Neuronal stem cell (in vitro differentiated cells): ENCODE measurements at regions not wholly inside any gene's neighbourhood (a gene's known extent, or its start where the extent isn't known, plus 50 kb on each side); places are given as distances from the start of the nearest gene placed in this dataset. TPM values are rescaled to one million over a fixed set of nuclear protein-coding genes. Genes with fewer than 3 reads are reported as not detected.
A peak's percentile ranks its signal among the peaks of the same experiment; 100 is the strongest.

Experiments used
- DNase-seq: peaks from one replicate; pipeline ENCODE4 v3.0.0-alpha.2; 2013; ENCODE audit warnings: low spot score
- H2AFZ ChIP-seq: one replicate; pipeline ENCODE4 v1.6.1; 2013; ENCODE audit warnings: mild to moderate bottlenecking, low read length, inconsistent platforms
- H2AK5ac ChIP-seq: 2 replicates; pipeline ENCODE4 v1.6.1; 2013; ENCODE audit warnings: low read depth, mild to moderate bottlenecking, inconsistent platforms, low read length, moderate library complexity, mixed read lengths
- H2BK120ac ChIP-seq: 2 replicates; pipeline ENCODE4 v1.6.1; 2013; ENCODE audit warnings: low read depth, mild to moderate bottlenecking, inconsistent platforms, low read length, moderate library complexity, mixed read lengths
- H2BK12ac ChIP-seq: one replicate; pipeline ENCODE4 v1.6.1; 2013; ENCODE audit warnings: low read length, inconsistent platforms
- H2BK15ac ChIP-seq: 2 replicates; pipeline ENCODE4 v1.6.1; 2013; ENCODE audit warnings: mild to moderate bottlenecking, low read length, inconsistent platforms, mixed read lengths
- H2BK5ac ChIP-seq: one replicate; pipeline ENCODE4 v1.6.1; 2013; ENCODE audit warnings: inconsistent platforms, mild to moderate bottlenecking, low read length, moderate library complexity
- H3K14ac ChIP-seq: one replicate; pipeline ENCODE4 v1.6.1; 2013; ENCODE audit warnings: low read length, inconsistent platforms
- H3K18ac ChIP-seq: 2 replicates; pipeline ENCODE4 v1.6.1; 2013; ENCODE audit warnings: low read length, inconsistent platforms
- H3K23ac ChIP-seq: 2 replicates; pipeline ENCODE4 v1.6.1; 2013; ENCODE audit warnings: low read depth, mild to moderate bottlenecking, mixed read lengths, low read length, inconsistent platforms; ENCODE audit not compliant: poor library complexity
- H3K27ac ChIP-seq: replicated peaks from 3 replicates; pipeline ENCODE4 v1.5.1; 2013; ENCODE audit warnings: low read length, inconsistent platforms
- H3K27me3 ChIP-seq, 3 experiments: 2 replicates each; pipeline ENCODE4 v1.6.1; 2013; ENCODE audit warnings: low read length in 3 of 3, mild to moderate bottlenecking in 2 of 3, inconsistent platforms in 1 of 3, low read depth in 1 of 3, mixed read lengths in 1 of 3, moderate library complexity in 1 of 3; ENCODE audit not compliant: control insufficient read depth in 3 of 3, insufficient read depth in 3 of 3
- H3K36me3 ChIP-seq, 2 donors: replicated peaks in 1 of 2; 2 replicates each; pipeline ENCODE4 v1.6.1; 2013; ENCODE audit warnings: low read length in 2 of 2; ENCODE audit not compliant: control insufficient read depth in 2 of 2, insufficient read depth in 2 of 2
- H3K4ac ChIP-seq: 2 replicates; pipeline ENCODE4 v1.6.1; 2013; ENCODE audit warnings: inconsistent platforms, mild to moderate bottlenecking, low read length, moderate library complexity
- H3K4me1 ChIP-seq, 2 donors: 1 replicate in 1 of 2; 2 replicates in 1 of 2; pipeline ENCODE4 v1.6.1; 2013; ENCODE audit warnings: low read length in 2 of 2, low read depth in 1 of 2; ENCODE audit not compliant: control insufficient read depth in 2 of 2, insufficient read depth in 1 of 2
- H3K4me2 ChIP-seq: one replicate; pipeline ENCODE4 v1.6.1; 2013; ENCODE audit warnings: mild to moderate bottlenecking, low read length, inconsistent platforms; ENCODE audit not compliant: insufficient read depth, poor library complexity, severe bottlenecking
- H3K4me3 ChIP-seq, 2 donors: 2 replicates each; pipeline ENCODE4 v1.5.1; 2013; ENCODE audit warnings: low read length in 2 of 2, mild to moderate bottlenecking in 2 of 2, inconsistent platforms in 1 of 2, moderate library complexity in 1 of 2
- H3K79me1 ChIP-seq: one replicate; pipeline ENCODE4 v1.6.1; 2013; ENCODE audit warnings: low read depth, mild to moderate bottlenecking, inconsistent platforms, low read length, moderate library complexity
- H3K9ac ChIP-seq: one replicate; pipeline ENCODE4 v1.6.1; 2013; ENCODE audit warnings: mild to moderate bottlenecking, low read depth, low read length, inconsistent platforms; ENCODE audit not compliant: poor library complexity
- H3K9me3 ChIP-seq, 2 donors: replicated peaks in 1 of 2; 2 replicates each; pipeline versions ENCODE3 to v1.6.1; 2013; ENCODE audit warnings: low read length in 2 of 2, mild to moderate bottlenecking in 2 of 2, inconsistent platforms in 1 of 2, low read depth in 1 of 2, mixed read lengths in 1 of 2, moderate library complexity in 1 of 2; ENCODE audit not compliant: control insufficient read depth in 2 of 2, insufficient read depth in 1 of 2
- H4K8ac ChIP-seq: one replicate; pipeline ENCODE4 v1.6.1; 2013; ENCODE audit warnings: low read depth, mild to moderate bottlenecking, inconsistent platforms, low read length, moderate library complexity
- H4K91ac ChIP-seq: one replicate; pipeline ENCODE4 v1.6.1; 2013; ENCODE audit warnings: low read length, low read depth, mild to moderate bottlenecking, inconsistent platforms; ENCODE audit not compliant: poor library complexity
- WGBS, 2 donors: extraction: QIAGEN DNeasy Blood & Tissue Kit; methylation state at CpG; one replicate each; pipeline ENCODE4 v1.1.7; 2013; ENCODE audit warnings: missing lambda C conversion rate in 2 of 2, mixed read lengths in 1 of 2; ENCODE audit not compliant: insufficient read length in 2 of 2, insufficient replicate concordance in 1 of 2; ENCODE audit errors: extremely low coverage in 2 of 2; 5-methylcytosine and 5-hydroxymethylcytosine counted together
- small RNA-seq: library from polyadenylated mRNA; stranded (forward); fragments of <200 nt; extraction: miRNeasy Mini kit (QIAGEN cat#:217004); gene quantifications from one replicate; pipeline ENCODE3, GENCODE V24; 2013; ENCODE audit not compliant: insufficient read depth

DNA sequence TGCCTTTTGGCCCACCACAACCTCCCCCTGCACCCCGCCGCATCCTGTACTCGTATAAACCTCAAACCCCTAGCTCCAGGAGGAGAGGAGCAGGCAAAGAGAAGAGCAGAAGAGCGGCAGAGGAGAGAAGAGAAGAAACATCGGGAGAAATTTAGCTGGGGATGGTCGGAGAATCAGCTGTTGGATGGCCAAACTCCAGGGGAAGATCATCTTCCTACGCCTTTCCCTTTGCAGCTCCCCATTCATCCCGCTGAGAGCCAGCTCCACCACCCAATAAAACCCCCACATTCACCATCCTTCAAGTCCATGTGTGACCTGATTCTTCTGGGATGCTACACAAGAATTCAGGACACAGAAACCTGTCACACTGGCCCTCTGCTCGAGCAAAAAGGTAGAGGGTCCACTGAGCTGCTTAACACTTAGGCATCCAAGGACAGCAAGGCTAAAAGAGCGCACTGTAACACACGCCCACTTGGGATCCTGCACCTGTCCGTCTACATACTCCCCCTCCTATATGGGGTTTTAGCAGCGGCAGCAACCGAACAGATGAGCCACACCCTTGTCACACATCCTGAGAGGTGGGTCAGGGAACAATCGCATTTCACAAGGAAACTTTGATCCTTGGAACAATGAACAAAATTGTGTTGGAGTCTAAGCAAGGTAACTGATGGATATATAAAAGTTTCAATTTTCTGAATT is 51.6 kb upstream of the MIR17HG start:
- Histone ChIP-seq H3K36me3 (no peaks in the 10 kb centered on the region), H2AK5ac (no peak overlapping the region), H3K4me3 (no peak overlapping the region), H3K79me1 (no peaks in the 10 kb centered on the region), H3K14ac (no peak overlapping the region), H3K18ac (peak overlapping the region; percentile 53), H2BK5ac (no peak overlapping the region), H3K4me1 (no peaks in the 10 kb centered on the region), H3K27ac (no peak overlapping the region), H2BK15ac (no peak overlapping the region), H2AFZ (no peak overlapping the region), H3K23ac (no peak overlapping the region), H3K9ac (no peak overlapping the region), H2BK12ac (no peak overlapping the region), H4K8ac (no peak overlapping the region), H2BK120ac (no peak overlapping the region), H3K27me3 (no peaks in the 10 kb centered on the region), H3K4ac (no peak overlapping the region), H4K91ac (no peak overlapping the region), H3K4me2 (no peak overlapping the region), H3K9me3 (peaks cover 0 to 3% of the 10 kb centered on the region in 2 donors)
- no CpG with 5 or more reads among the region's 15 CpGs for WGBS, 2 donors
- DNase-seq: no peak

DNA sequence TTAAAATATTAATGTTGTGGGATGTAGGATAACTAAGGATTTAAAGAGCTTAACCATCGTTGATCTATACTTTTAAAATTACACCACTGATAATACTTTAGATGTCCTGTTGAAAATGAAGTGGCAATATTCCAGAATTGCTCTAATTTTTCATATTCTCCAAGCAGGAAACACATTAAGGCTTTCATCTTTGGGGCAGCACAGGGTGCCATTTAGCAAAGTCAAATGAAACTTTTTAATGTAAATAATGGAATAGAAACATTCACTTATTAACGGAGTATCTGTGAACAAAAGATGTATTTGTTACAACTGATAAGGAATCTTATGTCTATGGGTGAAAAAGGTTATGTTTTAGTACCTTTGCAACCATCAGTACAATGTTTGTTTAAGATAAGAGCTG is 50.0 kb upstream of the MIR17HG start:
- Histone ChIP-seq H2BK12ac (no peak overlapping the region), H3K9ac (no peak overlapping the region), H3K36me3 (no peaks in the 10 kb centered on the region), H3K27me3 (no peaks in the 10 kb centered on the region), H3K18ac (no peak overlapping the region), H2BK120ac (no peak overlapping the region), H3K4me1 (no peaks in the 10 kb centered on the region), H2AK5ac (no peak overlapping the region), H3K4ac (no peak overlapping the region), H2AFZ (no peak overlapping the region), H4K8ac (no peak overlapping the region), H3K9me3 (no peaks in the 10 kb centered on the region), H3K79me1 (no peaks in the 10 kb centered on the region), H3K23ac (no peak overlapping the region), H3K4me2 (no peak overlapping the region), H3K14ac (no peak overlapping the region), H2BK5ac (no peak overlapping the region), H3K4me3 (no peak overlapping the region), H4K91ac (no peak overlapping the region), H2BK15ac (no peak overlapping the region), H3K27ac (no peak overlapping the region)
- WGBS, 2 donors: no CpG with 5 or more reads among the region's 2 CpGs
- no peak for DNase-seq

Small RNA genes in the stretch of these regions (small RNA-seq; reads per million reads assigned to genes)
- gene AL445647.2 (not detected), gene BRK1P2 (not detected), gene RF00212 (not detected), gene RNA5SP34 (not detected), gene RNU6-75P (not detected)
